Thoracic aorta (tissue), 2 donors: ENCODE measurements at regions not wholly inside any gene's neighbourhood (a gene's known extent, or its start where the extent isn't known, plus 50 kb on each side); places are given as distances from the start of the nearest gene placed in this dataset.
"Not testable (repeated sequence)": the region's sequence is repeated elsewhere in the genome, so short reads cannot be mapped to it uniquely, and the experiment has no call there.

Source experiments
- ATAC-seq: fragments of 150-250 bp; one replicate; pipeline ENCODE4 v1.8.0; 2017; ENCODE audit warnings: low read depth; ENCODE audit not compliant: insufficient number of reproducible peaks, low FRiP score
- DNase-seq: peaks from one replicate; pipeline ENCODE4 v3.0.0-alpha.2; 2020; ENCODE audit warnings: low spot score
- H3K27ac ChIP-seq, 2 donors: fragments of 200-600 bp; sonication (generic); 1 replicate in 1 of 2; 2 replicates in 1 of 2; pipeline ENCODE4 v1.5.1; 2016; ENCODE audit warnings: mild to moderate bottlenecking in 2 of 2, moderate library complexity in 2 of 2
- H3K27me3 ChIP-seq: fragments of 200-600 bp; sonication (generic); replicated peaks from 2 replicates; pipeline ENCODE4 v1.6.0; 2016; ENCODE audit warnings: mild to moderate bottlenecking; ENCODE audit not compliant: insufficient read depth
- H3K36me3 ChIP-seq: fragments of 200-600 bp; sonication (generic); one replicate; pipeline ENCODE4 v1.5.1; 2016
- H3K4me1 ChIP-seq, 2 donors: fragments of 200-600 bp; sonication (generic); 1 replicate in 1 of 2; 2 replicates in 1 of 2; pipeline versions ENCODE4 v1.5.1 to v1.6.0; 2016; ENCODE audit warnings: low read depth in 2 of 2, mild to moderate bottlenecking in 1 of 2; ENCODE audit not compliant: control insufficient read depth in 1 of 2
- H3K4me3 ChIP-seq: fragments of 200-600 bp; sonication (generic); 2 replicates; pipeline ENCODE4 v1.5.1; 2016; ENCODE audit warnings: mild to moderate bottlenecking
- H3K9me3 ChIP-seq: fragments of 200-600 bp; sonication (generic); 2 replicates; pipeline ENCODE4 v1.5.1; 2016
- CTCF ChIP-seq: fragments of 200-600 bp; sonication (generic); IDR thresholded peaks from one replicate; pipeline ENCODE4 v1.5.1; 2019; ENCODE audit warnings: antibody characterized with exemption

- not testable (repeated sequence) for H3K27ac ChIP-seq, H3K4me1 ChIP-seq, H3K36me3 ChIP-seq, ATAC-seq, H3K9me3 ChIP-seq, H3K4me3 ChIP-seq, DNase-seq, H3K27me3 ChIP-seq
These were observed 58.0 kb upstream of the LRPAP1 start for GRCh38 chr4:3589946-3590924.

DNA sequence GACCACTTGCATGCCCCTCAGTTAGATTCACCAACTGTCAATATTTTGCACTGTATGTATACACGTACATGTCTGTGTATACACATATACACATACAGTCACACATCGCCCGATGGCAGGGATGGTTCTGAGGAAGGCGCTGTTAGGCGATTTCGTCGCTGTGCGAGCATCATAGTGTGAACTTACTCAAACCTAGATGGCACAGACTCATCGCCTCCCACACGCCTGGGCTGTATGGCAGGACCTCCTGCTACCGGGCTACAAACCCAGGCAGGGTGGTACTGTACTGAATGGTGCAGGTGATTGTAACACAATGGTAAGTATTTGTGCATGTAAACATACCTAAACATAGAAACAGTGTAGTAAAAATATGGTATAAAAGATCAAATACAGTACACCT, 57.2 kb upstream of the LRPAP1 start:
- H3K4me1 ChIP-seq, H3K9me3 ChIP-seq, H3K27ac ChIP-seq, DNase-seq, H3K27me3 ChIP-seq, H3K36me3 ChIP-seq, H3K4me3 ChIP-seq, ATAC-seq: not testable (repeated sequence)

DNA sequence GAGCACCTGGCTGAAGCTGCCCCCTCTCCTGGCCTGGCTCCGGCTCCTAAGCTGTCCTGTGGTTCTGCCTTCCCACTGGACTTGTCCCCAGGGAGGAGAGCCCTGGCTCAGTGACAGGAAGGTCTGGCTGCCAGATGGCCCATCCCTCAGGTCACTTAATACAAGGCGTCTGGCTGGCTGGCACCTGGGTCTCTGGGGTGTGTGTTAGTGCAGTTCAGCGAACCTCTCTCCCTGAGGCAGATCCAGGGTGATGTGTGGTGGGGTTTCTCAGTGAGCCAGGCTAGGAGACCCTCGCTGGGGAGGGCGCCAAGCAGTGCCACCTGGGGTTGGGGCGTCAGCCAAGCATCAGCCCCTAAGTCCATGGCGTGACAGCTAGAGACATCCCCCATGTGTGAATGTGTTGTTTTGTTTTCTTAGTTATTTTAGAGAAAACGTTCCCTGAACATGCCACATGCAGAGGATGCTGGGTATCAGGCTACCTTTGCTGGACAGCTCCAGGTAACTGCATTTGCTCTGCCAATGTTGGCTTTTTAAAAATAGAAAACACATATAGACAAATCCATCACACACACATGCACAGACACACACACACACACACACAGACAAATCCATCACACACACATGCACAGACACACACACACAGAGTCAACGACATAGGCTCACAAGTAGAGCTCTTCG, 56.4 kb upstream of the LRPAP1 start:
- H3K27me3 ChIP-seq, H3K36me3 ChIP-seq, H3K4me3 ChIP-seq, H3K9me3 ChIP-seq, H3K4me1 ChIP-seq, H3K27ac ChIP-seq, ATAC-seq, DNase-seq: not testable (repeated sequence)

DNA sequence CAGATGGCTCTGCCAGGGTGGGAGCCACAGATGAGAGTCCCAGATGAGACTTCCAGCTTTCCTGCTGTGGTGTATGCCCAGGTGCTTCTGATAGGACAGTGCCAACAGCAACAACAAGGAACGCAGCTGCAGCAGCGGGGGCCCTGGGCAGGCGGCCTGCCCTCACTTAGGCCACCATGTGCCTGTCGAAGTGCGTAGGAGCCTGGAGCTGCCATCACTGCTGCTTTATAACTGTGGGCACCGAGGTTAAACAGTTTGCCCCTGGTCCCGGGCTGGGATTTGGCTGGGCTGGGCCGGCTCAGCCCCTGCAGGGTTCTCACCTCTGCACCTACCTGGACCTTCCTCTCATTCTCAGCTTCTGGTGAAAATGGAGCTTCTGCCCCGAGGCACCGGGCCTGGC, 54.4 kb upstream of the LRPAP1 start:
- not testable (repeated sequence) for H3K4me3 ChIP-seq, H3K27ac ChIP-seq, ATAC-seq, H3K4me1 ChIP-seq, DNase-seq, H3K36me3 ChIP-seq, H3K27me3 ChIP-seq, H3K9me3 ChIP-seq

DNA sequence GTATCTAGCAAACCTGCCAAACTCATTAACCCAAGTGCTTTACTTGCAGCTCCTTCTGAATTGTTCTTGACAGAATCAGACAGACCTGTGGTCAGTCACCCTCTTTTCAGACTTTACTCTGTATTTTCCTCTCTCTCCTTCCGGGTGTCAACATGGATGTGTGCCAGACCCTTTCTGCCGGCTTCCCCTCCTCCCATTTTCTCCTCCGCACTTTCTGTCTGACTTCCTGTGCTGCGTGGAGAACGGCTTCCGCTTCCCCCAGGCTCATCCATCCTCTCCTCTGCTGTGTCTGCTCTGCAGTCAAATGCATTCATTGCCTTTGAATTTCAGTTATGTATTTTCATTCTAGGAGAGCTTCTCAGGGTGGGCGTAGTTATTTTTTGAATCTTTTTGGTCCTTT, 53.3 kb upstream of the LRPAP1 start:
- ATAC-seq, H3K27ac ChIP-seq, H3K9me3 ChIP-seq, H3K36me3 ChIP-seq, DNase-seq, H3K4me3 ChIP-seq, H3K4me1 ChIP-seq, H3K27me3 ChIP-seq: not testable (repeated sequence)

DNA sequence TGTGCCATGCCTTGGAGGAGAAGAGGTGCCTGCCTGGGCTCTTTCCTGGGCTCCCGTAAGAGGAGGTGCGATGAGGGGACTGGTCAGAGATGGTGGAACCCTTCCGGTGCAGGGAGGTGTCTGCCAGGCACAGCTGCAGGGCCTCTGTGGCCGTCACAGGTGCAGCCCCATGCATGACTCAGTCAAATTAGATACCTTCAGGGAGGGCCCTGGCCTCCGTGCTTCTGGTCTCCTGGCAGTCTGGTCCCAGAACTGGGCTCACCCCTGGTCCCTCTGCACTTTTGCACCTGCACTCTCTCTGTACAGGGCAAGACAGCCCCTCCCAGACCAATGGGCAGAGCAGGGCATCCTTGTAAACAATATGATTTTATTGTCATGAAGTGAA, 49.9 kb upstream of the LRPAP1 start:
- no peak for TF ChIP-seq CTCF
- no peaks in the 10 kb centered on the region for H3K36me3 ChIP-seq
- no peak for DNase-seq

More for the DNA sequence above, 49.9 kb upstream of the LRPAP1 start:
- H3K27me3 ChIP-seq, result no peaks in the 10 kb centered on the region
- H3K4me1 ChIP-seq, result no peaks in the 10 kb centered on the region
- no peak overlapping the region for H3K27ac ChIP-seq
- ATAC-seq, result no peak
- H3K9me3 ChIP-seq, result no peaks in the 10 kb centered on the region
- no peak overlapping the region for H3K4me3 ChIP-seq
